B cell (primary cell): ENCODE measurements at regions not wholly inside any gene's neighbourhood (a gene's known extent, or its start where the extent isn't known, plus 50 kb on each side); places are given as distances from the start of the nearest gene placed in this dataset.

Experiments
- ATAC-seq: fragments of 200-7000 bp; cut with Tn5 transposase; one replicate; pipeline ENCODE4 v1.10.0; 2021; ENCODE audit warnings: low read depth, mild to moderate bottlenecking, moderate number of reproducible peaks, moderate library complexity
- CTCF ChIA-PET: fragments of 350-600 bp; sonication (Branson Sonifier 250); formaldehyde crosslinking; loops from one replicate; lab custom pipeline; 2021; ENCODE audit warnings: antibody characterized with exemption, inconsistent platforms; lab: Charles Lee
- POLR2A ChIA-PET: fragments of 350-600 bp; sonication (Branson Sonifier 250); formaldehyde crosslinking; loops from one replicate; lab custom pipeline; 2021; ENCODE audit warnings: antibody characterized with exemption; lab: Charles Lee
- DNase-seq: peaks from one replicate; pipeline ENCODE4 v3.0.0; 2013
- H2AFZ ChIP-seq: 2 replicates; pipeline ENCODE4 v1.6.1; 2012; ENCODE audit warnings: mild to moderate bottlenecking, low read depth, low read length; ENCODE audit not compliant: insufficient read depth, poor library complexity, severe bottlenecking
- H3K27ac ChIP-seq, 2 donors: 1 replicate in 1 of 2; 2 replicates in 1 of 2; pipeline ENCODE4 v1.5.1; 2012 to 2013; ENCODE audit warnings: low read length in 2 of 2, mild to moderate bottlenecking in 2 of 2, moderate library complexity in 1 of 2
- H3K27me3 ChIP-seq, 4 experiments: fragments of 200-600 bp in 1 of 4; sonication (generic) in 1 of 4; replicated peaks in 1 of 4; 1 replicate in 2 of 4; 2 replicates in 2 of 4; pipeline versions ENCODE4 v1.6.1 to v1.7.0; 2013 to 2016; ENCODE audit warnings: low read length in 3 of 4, mild to moderate bottlenecking in 2 of 4, mixed read lengths in 1 of 4, moderate library complexity in 1 of 4; ENCODE audit not compliant: insufficient read depth in 4 of 4, control insufficient read depth in 3 of 4; ENCODE audit errors: control extremely low read depth in 1 of 4
- H3K36me3 ChIP-seq, 2 experiments: replicated peaks in 1 of 2; 1 replicate in 1 of 2; 2 replicates in 1 of 2; pipeline versions ENCODE4 v1.6.1 to v1.7.1; 2013; ENCODE audit warnings: low read length in 1 of 2; ENCODE audit not compliant: insufficient read depth in 2 of 2, control insufficient read depth in 1 of 2; ENCODE audit errors: control extremely low read depth in 1 of 2, extremely low read depth in 1 of 2
- H3K4me1 ChIP-seq, 2 donors: fragments of 200-600 bp in 1 of 2; sonication (generic) in 1 of 2; 1 replicate in 1 of 2; 2 replicates in 1 of 2; pipeline versions ENCODE4 v1.5.1 to v1.6.1; 2013 to 2017; ENCODE audit warnings: low read length in 2 of 2; ENCODE audit not compliant: control insufficient read depth in 2 of 2, insufficient read depth in 2 of 2
- H3K4me2 ChIP-seq: replicated peaks from 2 replicates; pipeline ENCODE3; 2012; ENCODE audit warnings: mild to moderate bottlenecking, low read depth, low read length; ENCODE audit not compliant: poor library complexity, severe bottlenecking
- H3K4me3 ChIP-seq, 5 experiments: fragments of 200-600 bp in 1 of 5; sonication (generic) in 1 of 5; 1 replicate in 3 of 5; 2 replicates in 2 of 5; pipeline versions ENCODE4 v1.5.1 to v1.7.0; 2011 to 2016; ENCODE audit warnings: low read length in 4 of 5, mild to moderate bottlenecking in 4 of 5, low read depth in 2 of 5, control low read depth in 1 of 5, moderate library complexity in 1 of 5; ENCODE audit not compliant: insufficient read depth in 1 of 5; ENCODE audit errors: control extremely low read depth in 1 of 5, extremely low read depth in 1 of 5
- H3K79me2 ChIP-seq: fragments of 200-600 bp; sonication (generic); one replicate; pipeline ENCODE4 v1.6.0; 2016; ENCODE audit warnings: low read length; ENCODE audit not compliant: control insufficient read depth, insufficient read depth
- H3K9ac ChIP-seq: fragments of 200-600 bp; sonication (generic); 2 replicates; pipeline ENCODE4 v1.6.1; 2017; ENCODE audit warnings: mild to moderate bottlenecking, low read length, moderate library complexity
- H3K9me3 ChIP-seq, 3 donors: one replicate each; pipeline versions ENCODE4 v1.6.1 to v1.7.1; 2013; ENCODE audit warnings: low read length in 2 of 3; ENCODE audit not compliant: control insufficient read depth in 2 of 3, insufficient read depth in 1 of 3; ENCODE audit errors: control extremely low read depth in 1 of 3
- H4K20me1 ChIP-seq: 2 replicates; pipeline ENCODE4 v1.6.0; 2012; ENCODE audit warnings: mild to moderate bottlenecking, low read length; ENCODE audit not compliant: insufficient read depth, control insufficient read depth, poor library complexity, severe bottlenecking
- H3K27ac Mint-ChIP-seq: one replicate; pipeline ENCODE4 v1.8.0; 2021; ENCODE audit warnings: mixed read lengths
- H3K27me3 Mint-ChIP-seq: one replicate; pipeline ENCODE4 v1.8.0; 2021; ENCODE audit warnings: mixed read lengths
- H3K4me1 Mint-ChIP-seq: one replicate; pipeline ENCODE4 v1.8.0; 2021; ENCODE audit warnings: mixed read lengths
- H3K4me3 Mint-ChIP-seq: one replicate; pipeline ENCODE4 v1.8.0; 2021; ENCODE audit warnings: mixed read lengths
- H3K9me3 Mint-ChIP-seq: one replicate; pipeline ENCODE4 v1.8.0; 2022; ENCODE audit warnings: mixed read lengths; ENCODE audit not compliant: insufficient read depth
- CTCF ChIP-seq: fragments of 200-600 bp; IDR thresholded peaks from one replicate; pipeline ENCODE4 v1.8.0; 2022; ENCODE audit warnings: antibody characterized with exemption, mild to moderate bottlenecking
- EZH2 ChIP-seq: IDR thresholded peaks from 2 replicates; pipeline ENCODE4 v1.6.1; 2012; ENCODE audit warnings: borderline replicate concordance, low read depth, mild to moderate bottlenecking, moderate library complexity, low read length; ENCODE audit not compliant: insufficient read depth, poor library complexity, severe bottlenecking
- WGBS: methylation state at CpG from one replicate; pipeline ENCODE4 v1.1.5; 2013; ENCODE audit warnings: missing lambda C conversion rate; ENCODE audit not compliant: insufficient coverage; 5-methylcytosine and 5-hydroxymethylcytosine counted together
- intact Hi-C: fragments of 100-400 bp; cut with micrococcal nuclease; formaldehyde crosslinking; loops from one replicate; pipeline ENCODE4 v1.10.0; 2022

GRCh38 chr21:35208810-35209517 is 159.9 kb upstream of the RUNX1 start:
- Histone ChIP-seq H3K27me3 (peaks cover 0 to 3% (median 0%) of the 10 kb centered on the region in 4 experiments), H3K4me2 (no peak overlapping the region), H3K9ac (no peak overlapping the region), H3K27ac (no peak overlapping the region), H3K4me1 (peaks cover 23 to 29% of the 10 kb centered on the region in 2 donors), H3K4me3 (no peak overlapping the region), H3K9me3 (peaks cover 0 to 8% (median 2%) of the 10 kb centered on the region in 3 donors), H3K36me3 (no peaks in the 10 kb centered on the region), H2AFZ (no peak overlapping the region), H3K79me2 (no peaks in the 10 kb centered on the region), H4K20me1 (no peaks in the 10 kb centered on the region)
- no peak for ATAC-seq
- CTCF ChIA-PET: interaction anchor here (1.1 kb wide), 1 partner anchor 19 kb away, joined by 3 read pairs; no protein-coding TSS in a partner anchor
- 94% methylated on average over 2 of the region's 7 CpGs for WGBS
- Mint-ChIP-seq H3K27me3 (no peaks in the 10 kb centered on the region), H3K4me1 (peaks cover 24% of the 10 kb centered on the region), H3K9me3 (peaks cover 3% of the 10 kb centered on the region), H3K27ac (no peak overlapping the region), H3K4me3 (no peak overlapping the region)
- DNase-seq: no peak
- POLR2A ChIA-PET: no interaction called here
- TF ChIP-seq CTCF: no peak
- no peak for TF ChIP-seq EZH2
- intact Hi-C loops: no loop called here

GRCh38 chr21:35208104-35208503 is 159.0 kb upstream of the RUNX1 start:
- WGBS: 100% methylated on average over 2 of the region's 10 CpGs
- no peak for TF ChIP-seq CTCF
- no peak for TF ChIP-seq EZH2
- H3K4me2 ChIP-seq: no peak overlapping the region
- no peaks in the 10 kb centered on the region for H3K79me2 ChIP-seq
- Mint-ChIP-seq H3K4me3 (no peak overlapping the region), H3K27ac (no peak overlapping the region), H3K4me1 (peaks cover 24% of the 10 kb centered on the region), H3K27me3 (no peaks in the 10 kb centered on the region), H3K9me3 (peaks cover 3% of the 10 kb centered on the region)
- ATAC-seq: no peak
- no peak overlapping the region for H3K27ac ChIP-seq
- ChIA-PET CTCF (interaction anchor here (0.7 to 1.1 kb wide), 2 partner anchors 18 to 193 kb away, joined by 3 read pairs; no protein-coding TSS in a partner anchor), POLR2A (no interaction called here)
- intact Hi-C loops: no loop called here
- peaks cover 0 to 3% (median 0%) of the 10 kb centered on the region in 4 experiments for H3K27me3 ChIP-seq
- no peak for DNase-seq
- no peaks in the 10 kb centered on the region for H4K20me1 ChIP-seq
- no peak overlapping the region for H2AFZ ChIP-seq
- H3K4me1 ChIP-seq: peaks cover 23 to 29% of the 10 kb centered on the region in 2 donors
- no peak overlapping the region for H3K9ac ChIP-seq
- no peak overlapping the region for H3K4me3 ChIP-seq
- no peaks in the 10 kb centered on the region for H3K36me3 ChIP-seq
- H3K9me3 ChIP-seq: peaks cover 0 to 8% (median 2%) of the 10 kb centered on the region in 3 donors
